ENCODE measurements at regions not wholly inside any gene's neighbourhood (a gene's known extent, or its start where the extent isn't known, plus 50 kb on each side); places are given as distances from the start of the nearest gene placed in this dataset.
A peak's percentile ranks its signal among the peaks of the same experiment; 100 is the strongest.

- H3K4me3 Mint-ChIP-seq: peak overlapping the region; percentile 68 to 96
- peak; percentile 47 to 70 (median 64) for DNase-seq
- H3K27ac ChIP-seq (ENCODE audit: low read depth in 1 of 2, low read length in 2 of 2): peak overlapping the region; percentile 67 to 87
- H3K27me3 ChIP-seq (ENCODE audit: control insufficient read depth in 2 of 2, insufficient read depth in 2 of 2, low read length in 2 of 2): no peaks in the 10 kb centered on the region
- H3K9me3 Mint-ChIP-seq: peaks cover 0 to 10% (median 3%) of the 10 kb centered on the region in 7 donors
- H3K4me2 ChIP-seq (replicated peaks; ENCODE audit: extremely low read depth, low read length, poor library complexity, severe bottlenecking): peak overlapping the region; percentile 72
- peak overlapping the region; percentile 81 to 94 (median 92) for H3K27ac Mint-ChIP-seq
- TF ChIP-seq, protein P1, sequence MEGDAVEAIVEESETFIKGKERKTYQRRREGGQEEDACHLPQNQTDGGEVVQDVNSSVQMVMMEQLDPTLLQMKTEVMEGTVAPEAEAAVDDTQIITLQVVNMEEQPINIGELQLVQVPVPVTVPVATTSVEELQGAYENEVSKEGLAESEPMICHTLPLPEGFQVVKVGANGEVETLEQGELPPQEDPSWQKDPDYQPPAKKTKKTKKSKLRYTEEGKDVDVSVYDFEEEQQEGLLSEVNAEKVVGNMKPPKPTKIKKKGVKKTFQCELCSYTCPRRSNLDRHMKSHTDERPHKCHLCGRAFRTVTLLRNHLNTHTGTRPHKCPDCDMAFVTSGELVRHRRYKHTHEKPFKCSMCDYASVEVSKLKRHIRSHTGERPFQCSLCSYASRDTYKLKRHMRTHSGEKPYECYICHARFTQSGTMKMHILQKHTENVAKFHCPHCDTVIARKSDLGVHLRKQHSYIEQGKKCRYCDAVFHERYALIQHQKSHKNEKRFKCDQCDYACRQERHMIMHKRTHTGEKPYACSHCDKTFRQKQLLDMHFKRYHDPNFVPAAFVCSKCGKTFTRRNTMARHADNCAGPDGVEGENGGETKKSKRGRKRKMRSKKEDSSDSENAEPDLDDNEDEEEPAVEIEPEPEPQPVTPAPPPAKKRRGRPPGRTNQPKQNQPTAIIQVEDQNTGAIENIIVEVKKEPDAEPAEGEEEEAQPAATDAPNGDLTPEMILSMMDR (IDR thresholded peaks at IDR 0.05): no peak
- intact Hi-C loops (cut with micrococcal nuclease): no loop called here
- peak overlapping the region; percentile 59 for H3K9ac ChIP-seq (ENCODE audit: insufficient read depth, low read length, poor library complexity, severe bottlenecking)
- H4K20me1 ChIP-seq (ENCODE audit: insufficient read depth, low read length): no peaks in the 10 kb centered on the region
- peaks cover 19 to 34% of the 10 kb centered on the region in 2 donors for H3K4me1 ChIP-seq (ENCODE audit: control insufficient read depth in 1 of 2, insufficient read depth in 2 of 2, low read length in 2 of 2)
- H3K4me3 ChIP-seq (replicated peaks in 1 of 3; ENCODE audit: low read depth in 2 of 3, low read length in 3 of 3): peak overlapping the region; percentile 17 to 70 (median 48)
- peaks cover 2 to 3% of the 10 kb centered on the region in 2 donors for H3K36me3 Mint-ChIP-seq
- peaks cover 4 to 5% of the 10 kb centered on the region in 2 donors for H3K9me3 ChIP-seq (replicated peaks in 1 of 2; ENCODE audit: control insufficient read depth in 1 of 2, insufficient read depth in 1 of 2, low read length in 2 of 2)
- no peaks in the 10 kb centered on the region for H3K79me2 ChIP-seq (ENCODE audit: insufficient read depth, low read length)
- H3K36me3 ChIP-seq (replicated peaks in 1 of 2; ENCODE audit: control insufficient read depth in 1 of 2, insufficient read depth in 2 of 2, low read length in 2 of 2): no peaks in the 10 kb centered on the region
- peaks cover 47% of the 10 kb centered on the region for H3K4me1 Mint-ChIP-seq
- no CpG with 5 or more reads among the region's 5 CpGs for WGBS (ENCODE audit: insufficient coverage)
- peak overlapping the region; percentile 71 for H2AFZ ChIP-seq (ENCODE audit: insufficient read depth, low read depth, low read length, poor library complexity, severe bottlenecking)
- no peaks in the 10 kb centered on the region for H3K27me3 Mint-ChIP-seq (ENCODE audit: low read depth in 3 of 3)
Observed at GRCh38 chr1:72635719-72636118, 353.4 kb upstream of the NEGR1 start.

DNA sequence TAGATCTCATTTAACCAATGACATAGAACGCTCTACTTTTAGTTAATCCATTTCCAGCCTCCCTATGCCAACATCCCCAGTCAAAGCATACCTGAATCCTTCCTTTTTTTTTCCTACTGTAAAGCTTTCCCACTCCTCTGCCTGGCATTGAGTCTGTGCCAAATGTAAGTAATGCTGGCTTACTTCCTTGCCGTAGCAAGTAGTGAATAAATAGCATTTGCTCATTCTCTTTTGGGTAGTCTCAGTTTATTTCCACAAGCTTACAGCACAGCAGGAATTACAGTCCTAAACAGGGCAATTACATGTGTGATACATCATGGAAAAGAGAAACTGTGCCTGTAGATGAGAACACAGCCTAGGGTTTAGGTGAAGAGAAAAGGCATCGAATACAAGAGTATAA, 352.6 kb upstream of the NEGR1 start:
- no peak overlapping the region for H3K4me3 ChIP-seq (replicated peaks in 1 of 3; ENCODE audit: low read depth in 2 of 3, low read length in 3 of 3)
- intact Hi-C loops (cut with micrococcal nuclease): no loop called here
- H3K79me2 ChIP-seq (ENCODE audit: insufficient read depth, low read length): no peaks in the 10 kb centered on the region
- peaks cover 0 to 3% of the 10 kb centered on the region in 2 donors for H3K36me3 Mint-ChIP-seq
- H3K27me3 Mint-ChIP-seq (ENCODE audit: low read depth in 3 of 3): no peaks in the 10 kb centered on the region
- peak overlapping the region in 1 of 2 donors; percentile 87 for H3K27ac ChIP-seq (ENCODE audit: low read depth in 1 of 2, low read length in 2 of 2)
- peaks cover 19 to 34% of the 10 kb centered on the region in 2 donors for H3K4me1 ChIP-seq (ENCODE audit: control insufficient read depth in 1 of 2, insufficient read depth in 2 of 2, low read length in 2 of 2)
- WGBS (ENCODE audit: insufficient coverage): 88% methylated on average over 1 of the region's 3 CpGs
- H3K4me3 Mint-ChIP-seq: no peak overlapping the region
- no peaks in the 10 kb centered on the region for H4K20me1 ChIP-seq (ENCODE audit: insufficient read depth, low read length)
- TF ChIP-seq, protein P1 (IDR thresholded peaks at IDR 0.05): no peak
- H3K9me3 Mint-ChIP-seq: peaks cover 0 to 8% (median under 1%) of the 10 kb centered on the region in 7 donors
- peak overlapping the region in 5 of 7 donors; percentile 52 to 93 (median 81) for H3K27ac Mint-ChIP-seq
- H3K4me1 Mint-ChIP-seq: peaks cover 47% of the 10 kb centered on the region
- peaks cover 0 to 2% of the 10 kb centered on the region in 2 donors for H3K9me3 ChIP-seq (replicated peaks in 1 of 2; ENCODE audit: control insufficient read depth in 1 of 2, insufficient read depth in 1 of 2, low read length in 2 of 2)
- H3K27me3 ChIP-seq (ENCODE audit: control insufficient read depth in 2 of 2, insufficient read depth in 2 of 2, low read length in 2 of 2): no peaks in the 10 kb centered on the region
- peak overlapping the region; percentile 58 for H2AFZ ChIP-seq (ENCODE audit: insufficient read depth, low read depth, low read length, poor library complexity, severe bottlenecking)
- no peak for DNase-seq
- no peak overlapping the region for H3K9ac ChIP-seq (ENCODE audit: insufficient read depth, low read length, poor library complexity, severe bottlenecking)
- no peaks in the 10 kb centered on the region for H3K36me3 ChIP-seq (replicated peaks in 1 of 2; ENCODE audit: control insufficient read depth in 1 of 2, insufficient read depth in 2 of 2, low read length in 2 of 2)
- no peak overlapping the region for H3K4me2 ChIP-seq (replicated peaks; ENCODE audit: extremely low read depth, low read length, poor library complexity, severe bottlenecking)
